Left lobe of liver (tissue), 2 donors: ENCODE measurements at regions not wholly inside any gene's neighbourhood (a gene's known extent, or its start where the extent isn't known, plus 50 kb on each side); places are given as distances from the start of the nearest gene placed in this dataset.
"Not testable (repeated sequence)": the region's sequence is repeated elsewhere in the genome, so short reads cannot be mapped to it uniquely, and the experiment has no call there.

Experiments
- ATAC-seq: fragments of 200-7000 bp; cut with Tn5 transposase; one replicate; pipeline ENCODE4 v1.9.1; 2020; ENCODE audit warnings: mild to moderate bottlenecking, moderate library complexity
- DNase-seq: peaks from one replicate; pipeline ENCODE4 v3.0.0-alpha.2; 2020; ENCODE audit warnings: low spot score
- donor health status: DM: no; HTN: no; CAD: no; lungs with moderate emphysema.
- donor health status: DM: no; HTN: yes; CAD: no.

GRCh38 chr4:118585015-118585414 lies 100.2 kb upstream of the METTL14 start:
- ATAC-seq (no peak), DNase-seq (no peak)

GRCh38 chr4:118586357-118586790 lies 98.8 kb upstream of the METTL14 start:
- ATAC-seq, result peak; percentile 88
- DNase-seq, result peak; percentile 94

GRCh38 chr4:118587116-118587831 lies 97.9 kb upstream of the METTL14 start:
- DNase-seq, result no peak
- no peak for ATAC-seq

- DNase-seq (no peak), ATAC-seq (no peak)
Observed at GRCh38 chr4:118587946-118588345, 97.2 kb upstream of the METTL14 start.

GRCh38 chr4:118589471-118590055 lies 95.6 kb upstream of the METTL14 start:
- DNase-seq (no peak), ATAC-seq (no peak)

GRCh38 chr4:118591339-118592046 lies 93.7 kb upstream of the METTL14 start:
- DNase-seq, result peak; percentile 92
- ATAC-seq, result peak; percentile 92

- not testable (repeated sequence) for DNase-seq, ATAC-seq
Observed at GRCh38 chr4:118592289-118592688, 92.9 kb upstream of the METTL14 start.

- DNase-seq, result not testable (repeated sequence)
Observed at GRCh38 chr4:118595883-118596282, 89.3 kb upstream of the METTL14 start.

GRCh38 chr4:118625097-118625496 lies 60.1 kb upstream of the METTL14 start:
- not testable (repeated sequence) for ATAC-seq, DNase-seq

More at GRCh38 chr4:118595883-118596282, 89.3 kb upstream of the METTL14 start:
- ATAC-seq, result not testable (repeated sequence)

- not testable (repeated sequence) for ATAC-seq, DNase-seq
Observed at GRCh38 chr4:118629697-118630096, 55.5 kb upstream of the METTL14 start.

GRCh38 chr4:118630897-118631296 lies 54.3 kb upstream of the METTL14 start:
- not testable (repeated sequence) for ATAC-seq
- DNase-seq, result peak; percentile 55

- not testable (repeated sequence) for DNase-seq, ATAC-seq
Observed at GRCh38 chr4:118631321-118632050, 53.7 kb upstream of the METTL14 start.

- ATAC-seq, DNase-seq: not testable (repeated sequence)
Observed at GRCh38 chr4:118633476-118633875, 51.7 kb upstream of the METTL14 start.

GRCh38 chr4:118634126-118634875 lies 50.9 kb upstream of the METTL14 start:
- DNase-seq, ATAC-seq: not testable (repeated sequence)
